Mesenchymal stem cell (in vitro differentiated cells and primary cell): ENCODE measurements at regions not wholly inside any gene's neighbourhood (a gene's known extent, or its start where the extent isn't known, plus 50 kb on each side); places are given as distances from the start of the nearest gene placed in this dataset.
A peak's percentile ranks its signal among the peaks of the same experiment; 100 is the strongest.

ENCODE experiments used
- DNase-seq: peaks from one replicate; pipeline ENCODE4 v3.0.0-alpha.2; 2013
- H2AFZ ChIP-seq: one replicate; pipeline ENCODE4 v1.6.1; 2013; ENCODE audit warnings: low read depth, mild to moderate bottlenecking, control low read depth, inconsistent platforms, low read length, moderate library complexity
- H2AK5ac ChIP-seq: 2 replicates; pipeline ENCODE4 v1.6.1; 2013; ENCODE audit warnings: low read length, moderate library complexity, mild to moderate bottlenecking, inconsistent platforms; ENCODE audit not compliant: severe bottlenecking
- H2BK120ac ChIP-seq: one replicate; pipeline ENCODE4 v1.6.1; 2013; ENCODE audit warnings: low read depth, mild to moderate bottlenecking, inconsistent platforms, low read length, moderate library complexity
- H2BK12ac ChIP-seq, 2 experiments: one replicate each; pipeline ENCODE4 v1.6.1; 2013; ENCODE audit warnings: inconsistent platforms in 2 of 2, low read length in 2 of 2, mild to moderate bottlenecking in 2 of 2, moderate library complexity in 2 of 2, control low read depth in 1 of 2
- H2BK15ac ChIP-seq: one replicate; pipeline ENCODE4 v1.6.1; 2013; ENCODE audit warnings: mild to moderate bottlenecking, low read depth, inconsistent platforms; ENCODE audit not compliant: poor library complexity, severe bottlenecking
- H2BK5ac ChIP-seq: 2 replicates; pipeline ENCODE4 v1.6.1; 2013; ENCODE audit warnings: low read depth, mild to moderate bottlenecking, low read length, control low read depth, inconsistent platforms; ENCODE audit not compliant: poor library complexity, severe bottlenecking
- H3K14ac ChIP-seq, 2 experiments: one replicate each; pipeline ENCODE4 v1.6.1; 2013; ENCODE audit warnings: inconsistent platforms in 2 of 2, low read length in 2 of 2, control low read depth in 1 of 2, mild to moderate bottlenecking in 1 of 2, moderate library complexity in 1 of 2
- H3K18ac ChIP-seq, 2 experiments: one replicate each; pipeline ENCODE4 v1.6.1; 2013; ENCODE audit warnings: inconsistent platforms in 2 of 2, low read length in 2 of 2, control low read depth in 1 of 2, low read depth in 1 of 2, mild to moderate bottlenecking in 1 of 2
- H3K23ac ChIP-seq, 2 experiments: one replicate each; pipeline ENCODE4 v1.6.1; 2013; ENCODE audit warnings: inconsistent platforms in 2 of 2, low read length in 2 of 2, mild to moderate bottlenecking in 2 of 2, moderate library complexity in 2 of 2, control low read depth in 1 of 2
- H3K27ac ChIP-seq: 2 replicates; pipeline ENCODE4 v1.5.1; 2013; ENCODE audit warnings: mild to moderate bottlenecking, moderate library complexity, low read length, control low read depth, inconsistent platforms; ENCODE audit not compliant: poor library complexity, severe bottlenecking
- H3K27me3 ChIP-seq, 2 experiments: 2 replicates each; pipeline versions ENCODE4 v1.6.1 to v1.7.0; 2013; ENCODE audit warnings: low read length in 2 of 2, mild to moderate bottlenecking in 2 of 2, moderate library complexity in 2 of 2, control low read depth in 1 of 2, inconsistent platforms in 1 of 2; ENCODE audit not compliant: control insufficient read depth in 1 of 2, insufficient read depth in 1 of 2
- H3K36me3 ChIP-seq, 2 experiments: 2 replicates each; pipeline versions ENCODE4 v1.6.1 to v1.7.0; 2013; ENCODE audit warnings: low read length in 2 of 2, control low read depth in 1 of 2, inconsistent platforms in 1 of 2, low read depth in 1 of 2, mild to moderate bottlenecking in 1 of 2; ENCODE audit not compliant: insufficient read depth in 2 of 2, control insufficient read depth in 1 of 2
- H3K4ac ChIP-seq, 2 experiments: one replicate each; pipeline ENCODE4 v1.6.1; 2013; ENCODE audit warnings: inconsistent platforms in 2 of 2, low read length in 2 of 2, mild to moderate bottlenecking in 2 of 2, moderate library complexity in 2 of 2, control low read depth in 1 of 2, low read depth in 1 of 2
- H3K4me1 ChIP-seq: 2 replicates; pipeline ENCODE4 v1.6.1; 2013; ENCODE audit warnings: low read depth, low read length, control low read depth; ENCODE audit not compliant: control insufficient read depth, insufficient read depth
- H3K4me2 ChIP-seq: 2 replicates; pipeline ENCODE4 v1.6.1; 2013; ENCODE audit warnings: low read length, mild to moderate bottlenecking, inconsistent platforms; ENCODE audit not compliant: poor library complexity, severe bottlenecking
- H3K4me3 ChIP-seq, 2 experiments: 2 replicates each; pipeline versions ENCODE4 v1.5.1 to v1.7.0; 2013; ENCODE audit warnings: low read length in 2 of 2, mild to moderate bottlenecking in 2 of 2, control low read depth in 1 of 2, low read depth in 1 of 2; ENCODE audit not compliant: insufficient read depth in 1 of 2
- H3K79me1 ChIP-seq: replicated peaks from 2 replicates; pipeline ENCODE4 v1.6.1; 2013; ENCODE audit warnings: mild to moderate bottlenecking, control low read depth, low read length, inconsistent platforms; ENCODE audit not compliant: poor library complexity, severe bottlenecking
- H3K9ac ChIP-seq: 2 replicates; pipeline ENCODE4 v1.7.0; 2013; ENCODE audit warnings: mild to moderate bottlenecking, low read length, moderate library complexity
- H3K9me3 ChIP-seq: 2 replicates; pipeline ENCODE4 v1.7.0; 2013; ENCODE audit warnings: mild to moderate bottlenecking, low read length; ENCODE audit not compliant: control insufficient read depth
- H4K8ac ChIP-seq: one replicate; pipeline ENCODE4 v1.6.1; 2013; ENCODE audit warnings: inconsistent platforms, mild to moderate bottlenecking, low read length, moderate library complexity
- H4K91ac ChIP-seq: one replicate; pipeline ENCODE4 v1.6.1; 2013; ENCODE audit warnings: mild to moderate bottlenecking, low read length, inconsistent platforms
- WGBS: methylation state at CpG from one replicate; pipeline ENCODE4 v1.1.7; 2013; ENCODE audit warnings: mixed read lengths; 5-methylcytosine and 5-hydroxymethylcytosine counted together

DNA sequence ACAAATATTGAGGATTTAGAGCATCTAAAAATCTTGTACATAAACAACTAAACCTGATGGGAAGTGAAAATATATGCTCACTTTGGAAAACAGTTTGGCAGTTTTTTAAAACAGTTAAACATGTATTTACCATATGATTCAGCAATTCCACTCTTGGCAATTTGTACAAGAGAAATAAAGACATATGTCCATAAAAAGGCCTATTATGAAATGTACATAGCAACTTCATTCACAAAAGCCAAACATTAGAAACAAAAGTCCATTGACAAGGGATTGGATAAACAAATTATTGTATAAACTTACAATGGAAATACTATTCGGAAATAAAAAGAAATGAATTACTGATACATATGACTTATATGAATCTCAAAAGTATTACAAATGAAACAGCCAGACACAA, 196.2 kb upstream of the SLC24A2 start:
- DNase-seq: no peak
- Histone ChIP-seq H2BK12ac (no peak overlapping the region), H3K9me3 (no peaks in the 10 kb centered on the region), H3K18ac (no peak overlapping the region), H3K4me3 (no peak overlapping the region), H3K4me2 (no peak overlapping the region), H3K36me3 (no peaks in the 10 kb centered on the region), H3K9ac (no peak overlapping the region), H3K14ac (no peak overlapping the region), H2AFZ (no peak overlapping the region), H4K91ac (no peak overlapping the region), H3K4ac (no peak overlapping the region), H3K27ac (no peak overlapping the region), H2BK5ac (no peak overlapping the region), H3K27me3 (peaks cover 0 to 49% of the 10 kb centered on the region in 2 experiments), H4K8ac (no peak overlapping the region), H2AK5ac (no peak overlapping the region), H2BK120ac (no peak overlapping the region), H3K23ac (no peak overlapping the region), H3K4me1 (no peaks in the 10 kb centered on the region), H3K79me1 (no peaks in the 10 kb centered on the region), H2BK15ac (no peak overlapping the region)
- WGBS: no CpG with 5 or more reads among the region's 1 CpG

DNA sequence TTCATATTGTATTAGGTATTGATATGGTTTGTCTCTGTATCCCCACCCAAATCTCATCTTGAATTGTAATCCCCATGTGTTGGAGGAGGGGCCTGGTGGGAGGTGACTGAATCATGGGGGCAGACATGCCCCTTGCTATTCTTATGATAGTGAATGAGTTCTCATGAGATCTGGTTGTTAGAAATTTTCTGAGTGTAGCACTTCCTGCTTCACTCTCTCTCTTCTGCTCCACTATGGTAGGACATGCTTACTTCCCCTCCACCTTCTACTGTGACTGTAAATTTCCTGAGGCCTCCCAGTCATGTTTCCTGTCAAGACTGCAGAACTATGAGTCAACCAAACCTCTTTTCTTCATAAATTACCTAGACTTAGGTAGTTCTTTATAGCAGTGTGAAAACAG, 187.4 kb upstream of the SLC24A2 start:
- Histone ChIP-seq H2BK120ac (no peak overlapping the region), H2BK5ac (no peak overlapping the region), H2BK12ac (no peak overlapping the region), H3K4me3 (no peak overlapping the region), H4K91ac (no peak overlapping the region), H3K9ac (no peak overlapping the region), H3K4me1 (no peaks in the 10 kb centered on the region), H3K14ac (no peak overlapping the region), H3K4ac (no peak overlapping the region), H2BK15ac (no peak overlapping the region), H3K9me3 (no peaks in the 10 kb centered on the region), H3K4me2 (no peak overlapping the region), H3K36me3 (no peaks in the 10 kb centered on the region), H3K27ac (no peak overlapping the region), H2AK5ac (no peak overlapping the region), H3K27me3 (peaks cover 0 to 55% of the 10 kb centered on the region in 2 experiments), H3K18ac (no peak overlapping the region), H3K23ac (no peak overlapping the region), H2AFZ (no peak overlapping the region), H3K79me1 (no peaks in the 10 kb centered on the region), H4K8ac (no peak overlapping the region)
- no peak for DNase-seq

DNA sequence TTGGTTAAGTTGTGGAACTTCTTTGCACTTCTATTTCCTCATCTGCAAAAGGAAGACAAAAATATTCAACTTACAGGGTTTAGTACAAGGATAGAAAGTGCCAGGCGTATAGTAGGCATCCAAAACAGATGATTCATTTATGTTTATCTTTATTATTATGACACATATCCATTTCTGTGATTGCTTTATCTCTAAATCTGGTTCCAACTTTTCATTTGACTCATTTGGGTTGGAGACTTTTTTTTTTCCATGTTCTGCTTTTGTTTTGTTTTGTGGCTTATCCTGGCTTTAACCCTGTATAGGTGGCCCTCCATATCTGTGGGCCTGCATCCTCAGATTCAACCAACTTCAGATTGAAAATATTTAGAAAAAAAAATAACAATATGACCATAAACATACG, 186.7 kb upstream of the SLC24A2 start:
- H3K9ac ChIP-seq: no peak overlapping the region
- H2BK12ac ChIP-seq: no peak overlapping the region
- H3K27ac ChIP-seq: no peak overlapping the region
- H3K36me3 ChIP-seq: no peaks in the 10 kb centered on the region
- no peak overlapping the region for H2BK5ac ChIP-seq
- no peak overlapping the region for H3K4me2 ChIP-seq
- peaks cover 0 to 48% of the 10 kb centered on the region in 2 experiments for H3K27me3 ChIP-seq
- no peaks in the 10 kb centered on the region for H3K79me1 ChIP-seq
- no peak overlapping the region for H3K4ac ChIP-seq
- H3K4me1 ChIP-seq: no peaks in the 10 kb centered on the region
- H3K9me3 ChIP-seq: no peaks in the 10 kb centered on the region
- DNase-seq: no peak
- H4K8ac ChIP-seq: no peak overlapping the region
- H3K4me3 ChIP-seq: no peak overlapping the region
- H2AFZ ChIP-seq: no peak overlapping the region
- H2AK5ac ChIP-seq: no peak overlapping the region
- no peak overlapping the region for H3K18ac ChIP-seq
- no peak overlapping the region for H2BK120ac ChIP-seq
- H3K23ac ChIP-seq: no peak overlapping the region
- WGBS: 100% methylated on average over 1 of the region's 2 CpGs
- no peak overlapping the region for H3K14ac ChIP-seq
- no peak overlapping the region for H2BK15ac ChIP-seq
- H4K91ac ChIP-seq: no peak overlapping the region

DNA sequence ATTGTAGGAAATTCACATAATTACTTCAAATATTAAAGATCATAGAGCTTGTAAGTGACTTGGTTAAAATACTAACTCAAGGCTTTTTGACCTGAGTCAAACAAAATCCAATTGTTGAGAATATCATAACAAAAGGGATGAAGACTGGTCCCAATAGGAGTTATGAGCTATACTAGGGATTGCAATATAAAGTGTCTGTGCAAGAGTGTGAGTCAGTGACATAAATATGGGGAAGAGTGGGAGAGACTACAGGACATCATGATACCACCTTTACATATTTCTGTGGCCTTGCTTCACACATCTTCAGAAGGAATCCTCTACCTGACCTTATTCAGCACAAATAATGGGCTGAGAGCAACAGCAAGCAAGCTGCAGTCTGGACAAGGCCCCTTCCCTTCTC, 180.9 kb upstream of the SLC24A2 start:
- H3K9me3 ChIP-seq: no peaks in the 10 kb centered on the region
- H3K23ac ChIP-seq: no peak overlapping the region
- no peak overlapping the region for H3K4ac ChIP-seq
- H3K4me2 ChIP-seq: no peak overlapping the region
- H2AFZ ChIP-seq: no peak overlapping the region
- no peak overlapping the region for H3K4me3 ChIP-seq
- peaks cover 0 to 43% of the 10 kb centered on the region in 2 experiments for H3K27me3 ChIP-seq
- DNase-seq: peak; percentile 39
- no peak overlapping the region for H2BK15ac ChIP-seq
- no peak overlapping the region for H4K8ac ChIP-seq
- H2BK12ac ChIP-seq: peak overlapping the region in 1 of 2 experiments; percentile 97
- H4K91ac ChIP-seq: peak overlapping the region; percentile 35
- peak overlapping the region; percentile 61 to 75 for H3K18ac ChIP-seq
- H2AK5ac ChIP-seq: no peak overlapping the region
- H3K9ac ChIP-seq: no peak overlapping the region
- no peaks in the 10 kb centered on the region for H3K79me1 ChIP-seq
- no peak overlapping the region for H2BK120ac ChIP-seq
- peak overlapping the region in 1 of 2 experiments; percentile 11 for H3K14ac ChIP-seq
- no peaks in the 10 kb centered on the region for H3K4me1 ChIP-seq
- H3K36me3 ChIP-seq: no peaks in the 10 kb centered on the region
- H3K27ac ChIP-seq: no peak overlapping the region
- H2BK5ac ChIP-seq: no peak overlapping the region
